ENCODE measurements at regions not wholly inside any gene's neighbourhood (a gene's known extent, or its start where the extent isn't known, plus 50 kb on each side); places are given as distances from the start of the nearest gene placed in this dataset.

- Mint-ChIP-seq H3K27ac (ENCODE audit: low read depth, unreplicated experiment) (no peak overlapping the region), H3K36me3 (ENCODE audit: insufficient read depth, unreplicated experiment) (no peaks in the 10 kb centered on the region), H3K4me3 (ENCODE audit: unreplicated experiment) (no peak overlapping the region), H3K4me1 (ENCODE audit: insufficient read depth, unreplicated experiment) (no peaks in the 10 kb centered on the region), H3K9me3 (ENCODE audit: unreplicated experiment) (peaks cover 12% of the 10 kb centered on the region), H3K27me3 (ENCODE audit: insufficient read depth, unreplicated experiment) (no peaks in the 10 kb centered on the region)
- no peak for DNase-seq (ENCODE audit: unreplicated experiment)
- intact Hi-C loops (cut with micrococcal nuclease), result no loop called here
- no peak for TF ChIP-seq CTCF (IDR thresholded peaks at IDR 0.05; ENCODE audit: unreplicated experiment)
- BruUV-seq (replicated peaks), result no TSS peak
- CTCF ChIA-PET, result no interaction called here
- POLR2A ChIA-PET, result interaction anchor here (0.6 kb wide), 1 partner anchor 58 kb away, joined by 4 read pairs; no protein-coding TSS in a partner anchor
Measured at GRCh38 chr7:17396692-17397091, 98.2 kb downstream of the AHR start.

- ChIA-PET CTCF (interaction anchor here (0.6 to 0.9 kb wide), 5 partner anchors 10 to 443 kb away, joined by 3 to 7 read pairs (median 3); no protein-coding TSS in a partner anchor), POLR2A (interaction anchor here (0.5 to 0.9 kb wide), 3 partner anchors 10 to 31 kb away, joined by 3 to 4 read pairs (median 3); no protein-coding TSS in a partner anchor)
- no peak overlapping the region for H3K27ac Mint-ChIP-seq (ENCODE audit: low read depth, unreplicated experiment)
- no peaks in the 10 kb centered on the region for H3K27me3 Mint-ChIP-seq (ENCODE audit: insufficient read depth, unreplicated experiment)
- intact Hi-C loops (cut with micrococcal nuclease), result loop anchor here (10.0 kb wide), 1 partner anchor 93 kb away; no protein-coding TSS in a partner anchor
- H3K9me3 Mint-ChIP-seq (ENCODE audit: unreplicated experiment), result peaks cover 7% of the 10 kb centered on the region
- peaks cover 22% of the 10 kb centered on the region for H3K4me1 Mint-ChIP-seq (ENCODE audit: insufficient read depth, unreplicated experiment)
- TF ChIP-seq CTCF (IDR thresholded peaks at IDR 0.05; ENCODE audit: unreplicated experiment), result no peak
- H3K4me3 Mint-ChIP-seq (ENCODE audit: unreplicated experiment), result no peak overlapping the region
- no TSS peak for BruUV-seq (replicated peaks)
- H3K36me3 Mint-ChIP-seq (ENCODE audit: insufficient read depth, unreplicated experiment), result no peaks in the 10 kb centered on the region
- DNase-seq (ENCODE audit: unreplicated experiment), result no peak
Measured at GRCh38 chr7:17401791-17402627, 103.6 kb downstream of the AHR start.

GRCh38 chr7:17402628-17403278, 104.3 kb downstream of the AHR start:
- intact Hi-C loops (cut with micrococcal nuclease), result loop anchor here (10.0 kb wide), 1 partner anchor 92 kb away; no protein-coding TSS in a partner anchor

More at GRCh38 chr7:17402628-17403278, 104.3 kb downstream of the AHR start:
- no TSS peak for BruUV-seq (replicated peaks)
- CTCF ChIA-PET, result interaction anchor here (0.6 to 1.1 kb wide), 7 partner anchors 11 to 589 kb away, joined by 3 to 7 read pairs (median 3); no protein-coding TSS in a partner anchor
- no peak overlapping the region for H3K27ac Mint-ChIP-seq (ENCODE audit: low read depth, unreplicated experiment)
- no peaks in the 10 kb centered on the region for H3K36me3 Mint-ChIP-seq (ENCODE audit: insufficient read depth, unreplicated experiment)
- POLR2A ChIA-PET, result interaction anchor here (0.8 kb wide), 1 partner anchor 19 kb away, joined by 3 read pairs; no protein-coding TSS in a partner anchor
- peaks cover 29% of the 10 kb centered on the region for H3K4me1 Mint-ChIP-seq (ENCODE audit: insufficient read depth, unreplicated experiment)
- peaks cover 7% of the 10 kb centered on the region for H3K9me3 Mint-ChIP-seq (ENCODE audit: unreplicated experiment)
- TF ChIP-seq CTCF (IDR thresholded peaks at IDR 0.05; ENCODE audit: unreplicated experiment), result no peak
- no peaks in the 10 kb centered on the region for H3K27me3 Mint-ChIP-seq (ENCODE audit: insufficient read depth, unreplicated experiment)
- no peak for DNase-seq (ENCODE audit: unreplicated experiment)
- H3K4me3 Mint-ChIP-seq (ENCODE audit: unreplicated experiment), result no peak overlapping the region
